GM19463 (cell line): ENCODE measurements at regions not wholly inside any gene's neighbourhood (a gene's known extent, or its start where the extent isn't known, plus 50 kb on each side); places are given as distances from the start of the nearest gene placed in this dataset.
"Not testable (repeated sequence)": the region's sequence is repeated elsewhere in the genome, so short reads cannot be mapped to it uniquely, and the experiment has no call there.

Source experiments
- ATAC-seq: cut with Tn5 transposase; IDR thresholded peaks from one replicate; pipeline ENCODE4 v1.9.1; 2021; ENCODE audit warnings: mild to moderate bottlenecking, moderate library complexity; ENCODE audit not compliant: unreplicated experiment

DNA sequence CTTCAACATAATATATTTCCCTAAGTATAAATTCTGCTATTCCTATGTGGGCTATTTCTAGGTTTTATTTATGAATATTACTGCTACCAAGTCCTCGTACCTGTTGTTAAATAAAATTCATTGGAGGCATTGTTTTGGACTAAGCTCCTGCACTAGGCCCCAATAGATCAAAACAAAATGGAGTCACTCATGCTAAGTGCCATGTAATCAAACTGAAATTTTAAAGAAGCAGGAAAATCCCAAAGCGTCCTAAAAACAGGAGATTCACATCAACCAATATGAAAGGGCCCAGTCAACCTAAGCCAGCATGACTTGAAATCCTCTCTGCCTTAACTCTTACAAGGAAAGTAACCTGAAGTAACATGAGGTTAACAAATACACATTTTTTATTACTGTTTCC lies 743.2 kb downstream of the TRAM1L1 start:
- ATAC-seq, result no peak

DNA sequence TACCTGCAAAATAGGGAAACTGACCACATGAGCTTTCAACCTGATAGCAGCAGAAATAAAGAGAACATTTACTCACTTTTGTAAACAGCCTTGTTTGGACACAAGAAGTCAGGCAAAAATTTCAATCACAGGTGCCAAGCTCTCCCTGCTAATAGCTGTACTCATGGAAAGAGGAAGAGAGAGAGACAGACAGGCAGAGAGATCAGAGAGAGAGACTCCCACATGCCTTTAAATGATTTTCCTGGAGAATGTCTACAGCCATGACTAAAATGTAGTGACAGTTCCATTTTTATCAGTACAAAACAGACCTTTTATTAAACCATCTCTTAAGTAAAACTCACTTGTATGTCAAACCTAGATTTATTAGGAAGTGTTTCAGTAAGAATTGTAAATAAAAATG lies 752.9 kb downstream of the TRAM1L1 start:
- ATAC-seq, result no peak

DNA sequence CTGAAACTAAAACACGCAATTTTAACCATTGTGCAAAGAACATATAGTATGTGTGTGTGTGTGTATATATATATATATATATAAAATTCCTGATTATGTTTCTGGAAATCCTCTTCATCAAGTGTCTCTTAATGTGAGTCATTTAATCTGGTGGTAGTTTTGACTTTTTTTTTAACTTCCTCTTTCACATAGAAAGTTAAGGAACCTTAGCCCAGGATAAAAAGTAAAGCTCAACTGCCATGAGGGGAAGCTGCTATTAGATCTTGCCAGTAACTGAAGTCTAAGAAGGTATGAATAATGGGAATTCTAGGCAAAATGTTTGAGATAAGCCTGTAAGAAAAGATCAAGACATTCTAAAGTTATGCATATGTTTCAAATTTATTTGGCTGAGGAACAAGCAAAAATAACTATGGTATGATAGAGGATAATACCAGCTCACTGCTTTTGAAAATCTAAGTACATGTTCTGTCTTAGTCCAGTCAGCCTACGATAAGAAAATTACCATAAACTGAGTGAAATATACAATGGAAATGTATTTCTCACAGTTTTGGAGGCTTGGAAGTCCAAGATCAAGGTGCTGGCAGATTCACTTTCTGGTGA lies 757.0 kb downstream of the TRAM1L1 start:
- no peak for ATAC-seq

DNA sequence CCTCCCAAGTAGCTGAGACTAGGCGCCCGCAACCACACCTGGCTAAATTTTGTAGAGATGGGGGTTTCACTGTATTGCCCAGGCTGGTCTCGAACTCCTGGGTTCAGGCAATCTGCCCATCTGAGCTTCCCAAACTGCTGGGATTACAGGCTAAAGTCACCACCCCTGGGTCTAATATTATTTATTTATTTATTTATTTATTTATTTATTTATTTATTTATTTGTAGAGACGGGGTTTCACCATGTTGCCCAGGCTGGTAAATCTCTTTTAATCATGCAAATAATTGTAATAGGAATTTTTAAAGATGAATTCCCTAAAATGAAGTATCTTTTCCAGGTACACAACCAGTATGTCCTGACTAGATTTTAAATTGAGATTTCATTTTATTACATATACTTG lies 761.8 kb downstream of the TRAM1L1 start:
- no peak for ATAC-seq

DNA sequence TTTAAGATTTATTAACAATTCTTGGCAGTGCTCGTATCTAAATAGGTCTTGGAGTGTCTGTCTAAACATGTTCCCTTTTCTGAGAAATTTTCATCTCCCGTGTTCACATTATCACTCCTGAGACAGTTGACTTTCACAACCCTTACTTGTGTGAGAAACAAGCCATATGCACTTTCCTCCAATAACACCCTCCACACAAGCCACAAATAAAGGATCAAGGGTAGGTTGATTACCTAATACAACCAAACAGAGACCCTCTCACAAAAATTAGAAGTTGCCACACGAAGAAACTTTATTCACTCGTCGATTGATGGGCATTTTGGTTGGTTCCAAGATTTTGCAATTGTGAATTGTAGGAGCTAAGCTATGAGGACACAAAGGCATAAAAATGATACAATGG lies 763.9 kb downstream of the TRAM1L1 start:
- ATAC-seq, result no peak

DNA sequence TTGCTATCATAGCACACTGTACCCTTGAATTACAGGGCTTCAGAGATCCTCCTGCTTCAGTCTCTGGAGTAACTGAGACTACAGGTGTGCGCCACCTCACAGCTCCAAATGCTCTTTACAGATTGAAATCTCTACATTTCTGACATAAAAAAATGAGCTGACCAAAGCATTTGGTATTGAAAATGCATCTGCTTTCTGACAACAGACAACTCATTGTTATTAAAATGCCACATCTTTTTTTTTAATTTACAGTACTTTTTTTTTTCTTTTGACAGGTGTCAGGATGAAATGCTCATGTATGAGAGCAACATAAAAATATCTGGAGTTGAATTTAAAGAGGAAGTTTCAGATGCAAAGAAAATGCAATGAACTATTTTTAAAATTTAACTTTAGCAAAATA lies 764.5 kb downstream of the TRAM1L1 start:
- no peak for ATAC-seq

DNA sequence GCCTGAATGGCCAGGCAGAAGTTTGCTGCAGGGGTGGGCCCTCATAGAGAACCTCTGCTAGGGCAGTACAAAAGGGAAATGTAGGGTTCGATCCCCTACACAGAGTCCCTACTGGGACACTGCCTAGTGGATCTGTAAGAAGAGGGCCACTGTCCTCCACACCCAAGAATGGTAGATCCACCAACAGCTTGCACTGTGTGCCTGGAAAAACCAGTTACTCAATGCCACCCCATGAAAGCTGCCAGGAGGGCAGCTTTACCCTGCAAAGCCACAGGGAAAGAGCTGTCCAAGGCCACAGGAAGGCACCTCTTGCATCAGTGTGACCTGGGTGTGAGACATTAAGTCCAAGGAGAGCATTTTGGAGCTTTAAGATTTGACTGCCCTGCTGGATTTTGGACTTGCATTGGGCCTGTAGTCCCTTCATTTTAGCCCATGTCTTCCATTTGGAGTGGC lies 781.6 kb downstream of the TRAM1L1 start:
- ATAC-seq, result no peak

DNA sequence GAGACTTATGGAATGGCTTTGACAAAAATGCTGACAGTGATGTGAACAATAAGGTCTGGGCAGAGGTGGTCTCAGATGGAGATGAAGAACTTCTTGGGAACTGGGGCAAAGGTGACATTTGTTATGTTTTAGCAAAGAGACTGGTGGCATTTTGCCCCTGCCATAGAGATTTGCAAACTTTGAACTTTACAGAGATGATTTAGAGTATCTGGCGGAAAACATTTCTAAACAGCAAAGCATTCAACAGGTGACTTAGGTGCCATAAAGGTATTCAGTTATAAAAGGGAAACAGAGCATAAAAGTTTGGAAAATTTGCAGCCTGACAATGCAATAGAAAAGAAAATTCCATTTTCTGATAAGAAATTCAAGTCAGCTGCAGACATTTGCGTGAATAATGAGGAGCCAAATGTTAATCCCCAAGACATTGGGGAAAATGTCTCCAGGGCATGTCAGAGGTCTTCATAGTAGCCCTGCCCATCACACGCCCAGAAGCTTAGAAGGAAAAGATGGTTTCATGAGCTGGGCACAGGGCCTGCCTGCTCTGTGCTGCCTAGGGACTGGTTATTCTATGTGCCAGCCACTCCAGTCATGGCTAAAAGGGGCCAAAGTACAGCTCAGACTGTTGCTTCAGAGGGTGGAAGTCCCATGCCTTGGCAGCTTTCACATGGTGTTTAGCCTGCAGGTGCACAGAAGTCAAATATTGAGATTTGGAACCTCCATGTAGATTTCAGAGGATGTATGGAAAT lies 782.2 kb downstream of the TRAM1L1 start:
- ATAC-seq, result no peak

DNA sequence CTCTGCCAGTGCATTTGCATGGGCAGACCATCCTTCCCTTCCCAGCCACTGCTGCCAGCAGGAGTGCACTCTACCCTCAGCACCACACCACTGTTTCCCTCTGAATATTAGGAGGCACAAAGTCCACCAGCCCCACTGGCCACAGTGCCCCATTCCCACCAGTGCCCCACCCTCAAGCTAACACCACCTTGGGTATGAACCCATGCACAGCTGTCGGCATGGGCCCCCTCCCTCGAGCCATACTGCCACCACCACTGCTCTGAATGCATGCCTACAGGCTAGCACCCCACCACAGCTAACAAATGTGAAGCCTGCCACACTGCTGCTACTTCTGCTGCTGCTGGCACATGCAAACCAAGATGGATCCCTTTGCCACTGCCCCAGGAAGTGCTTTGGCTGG lies 810.4 kb downstream of the TRAM1L1 start:
- no peak for ATAC-seq

DNA sequence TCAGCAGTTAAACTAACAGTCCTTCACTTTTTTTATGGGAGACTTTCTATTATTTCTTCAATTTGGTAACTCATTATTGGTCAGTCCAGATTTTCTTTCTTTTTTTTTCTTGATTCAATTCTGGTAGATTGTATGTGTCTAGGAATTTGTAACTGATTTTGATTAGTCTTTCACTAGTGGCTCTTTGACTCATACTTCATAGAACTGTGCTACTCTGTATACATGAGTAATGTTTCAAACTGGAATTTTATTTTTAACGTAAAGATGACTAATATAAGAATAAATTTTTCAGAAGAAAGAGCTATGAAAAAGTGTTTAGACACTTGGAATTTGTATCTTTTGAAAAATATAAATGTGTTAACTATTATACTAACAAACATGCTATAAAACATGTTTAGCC lies 813.0 kb downstream of the TRAM1L1 start:
- no peak for ATAC-seq

DNA sequence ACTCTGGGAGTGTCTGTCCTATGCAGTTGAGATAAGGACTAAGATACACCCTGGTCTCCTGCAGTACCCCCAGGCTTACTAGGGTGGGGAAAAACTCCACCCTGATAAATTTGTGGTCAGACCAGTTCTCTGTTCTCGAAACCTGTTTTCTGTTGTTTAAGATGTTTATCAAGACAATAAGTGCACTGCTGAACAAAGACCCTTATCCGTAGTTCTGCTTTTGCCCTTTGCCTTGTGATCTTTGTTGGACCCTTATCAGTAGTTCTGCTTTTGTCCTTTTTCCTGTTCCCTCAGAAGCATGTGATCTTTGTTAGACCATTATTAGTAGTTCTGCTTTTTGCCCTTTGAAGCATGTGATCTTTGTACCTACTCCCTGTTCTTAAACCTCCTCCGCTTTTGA lies 824.4 kb downstream of the TRAM1L1 start:
- not testable (repeated sequence) for ATAC-seq

DNA sequence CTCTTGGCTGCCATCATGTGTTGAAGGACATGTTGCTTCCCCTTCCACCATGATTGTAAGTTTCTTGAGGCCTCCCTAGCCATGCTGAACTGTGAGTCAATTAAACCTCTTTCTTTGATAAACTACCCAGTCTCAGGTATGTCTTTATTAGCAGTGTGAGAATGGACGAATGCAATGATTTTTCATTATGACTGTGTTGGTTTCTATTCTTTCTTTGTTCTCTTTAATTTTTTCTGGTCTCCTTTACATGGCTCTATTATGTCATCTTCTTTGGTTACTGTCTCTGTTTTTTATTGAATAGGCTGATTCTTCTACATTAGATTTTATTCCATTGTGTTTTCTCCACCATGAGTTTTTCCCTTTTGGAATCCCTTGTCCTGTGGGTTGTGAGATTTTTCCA lies 840.6 kb downstream of the TRAM1L1 start:
- ATAC-seq, result no peak

DNA sequence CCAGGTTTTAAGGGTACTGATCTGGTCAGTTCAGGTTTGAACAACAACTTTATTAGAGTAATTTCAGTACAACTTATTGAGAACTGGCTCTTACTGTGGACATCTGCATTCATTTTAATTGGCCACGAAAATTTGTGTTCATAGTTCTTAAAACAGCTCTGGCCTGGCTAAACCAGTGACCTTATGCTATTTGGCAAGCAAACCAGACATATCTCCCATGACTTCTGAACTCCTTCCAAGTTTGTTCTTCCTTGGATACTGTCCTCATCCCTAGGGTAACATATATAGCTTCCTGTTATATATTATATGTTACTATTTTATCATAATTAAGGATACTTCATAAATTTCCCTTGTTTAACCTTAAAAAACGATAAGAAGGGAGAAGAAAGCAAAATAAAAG lies 841.9 kb downstream of the TRAM1L1 start:
- ATAC-seq, result no peak

DNA sequence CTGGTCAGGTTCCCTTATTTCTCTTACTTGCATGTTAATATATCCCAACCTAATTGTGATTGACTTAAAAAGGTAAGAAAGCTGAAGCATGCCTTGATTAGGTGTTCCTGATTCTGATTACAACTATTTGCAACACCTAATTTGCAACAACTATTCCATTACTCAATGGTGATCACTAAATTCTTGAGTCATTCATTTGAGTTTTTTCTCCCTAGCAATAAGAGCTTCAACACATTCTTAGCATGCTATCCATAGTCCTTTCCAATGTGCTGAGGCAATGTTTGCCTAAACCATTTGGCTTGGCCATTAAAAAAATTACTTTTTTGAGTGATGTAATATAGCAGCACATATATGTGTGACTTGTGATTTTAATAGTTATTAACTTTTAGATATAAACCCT lies 851.4 kb downstream of the TRAM1L1 start:
- no peak for ATAC-seq

DNA sequence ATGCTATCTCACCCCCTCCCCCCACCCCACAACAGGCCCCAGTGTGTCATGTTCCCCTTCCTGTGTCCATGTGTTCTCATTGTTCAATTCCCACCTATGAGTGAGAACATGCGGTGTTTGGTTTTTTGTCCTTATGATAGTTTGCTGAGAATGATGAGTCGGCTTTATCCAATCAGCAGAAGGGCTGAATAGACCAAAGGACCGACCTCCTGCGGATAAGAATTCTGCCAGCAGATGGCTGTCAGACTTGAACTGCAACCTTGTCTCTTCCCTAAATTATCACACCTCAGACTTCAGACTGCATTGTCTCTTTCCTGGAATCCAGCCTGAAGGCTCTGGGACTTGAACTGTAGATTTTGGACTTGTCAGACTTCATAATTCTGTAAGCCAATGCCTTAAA lies 853.4 kb downstream of the TRAM1L1 start:
- not testable (repeated sequence) for ATAC-seq

DNA sequence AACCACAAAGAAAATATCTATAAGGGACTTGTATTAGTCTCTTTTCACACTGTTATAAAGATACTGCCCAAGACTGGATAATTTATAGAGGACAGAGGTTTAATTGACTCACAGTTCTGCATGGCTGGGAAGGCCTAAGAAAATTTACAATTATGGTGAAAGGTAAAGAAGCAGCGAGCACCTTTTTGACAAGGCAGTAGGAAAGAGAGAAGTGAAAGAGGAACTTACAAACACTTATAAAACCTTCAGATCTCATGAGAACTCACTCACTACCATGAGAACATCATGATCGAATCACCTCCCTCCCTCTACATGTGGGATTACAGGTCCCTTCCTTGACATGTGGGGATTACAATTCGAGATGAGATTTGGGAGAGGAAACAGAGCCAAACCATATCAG lies 856.0 kb downstream of the TRAM1L1 start:
- no peak for ATAC-seq

DNA sequence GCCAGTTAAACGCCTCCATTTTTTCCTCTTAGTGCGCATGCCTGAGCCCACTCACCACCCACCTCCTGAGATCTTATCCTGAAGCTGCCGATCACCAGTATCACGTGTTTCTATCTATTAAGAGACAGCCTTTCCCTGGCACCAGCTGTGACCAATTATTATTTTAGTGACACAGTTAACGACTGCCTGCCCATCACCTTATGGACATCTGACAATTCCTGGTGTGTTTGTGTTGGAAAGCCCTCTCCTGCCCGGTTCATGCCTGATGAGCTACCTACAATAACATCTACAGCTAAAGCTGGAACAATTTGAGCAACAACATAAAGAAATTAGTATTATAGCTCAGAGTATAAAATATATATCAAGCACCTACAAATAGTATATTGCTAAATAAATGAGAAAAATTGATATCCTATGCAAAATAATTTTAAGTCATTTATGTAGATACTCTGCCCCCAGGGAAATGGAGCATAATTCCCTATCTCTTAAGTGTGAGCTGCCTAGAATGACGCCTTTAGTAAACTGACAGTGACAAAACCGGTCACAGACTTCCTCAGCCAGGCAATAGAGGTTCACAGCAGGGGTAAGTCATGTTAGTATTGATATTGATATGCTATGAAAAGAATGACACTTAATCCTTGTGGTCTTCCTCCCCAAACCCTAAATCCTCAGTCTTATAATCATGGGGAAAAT lies 862.2 kb downstream of the TRAM1L1 start:
- ATAC-seq, result no peak

DNA sequence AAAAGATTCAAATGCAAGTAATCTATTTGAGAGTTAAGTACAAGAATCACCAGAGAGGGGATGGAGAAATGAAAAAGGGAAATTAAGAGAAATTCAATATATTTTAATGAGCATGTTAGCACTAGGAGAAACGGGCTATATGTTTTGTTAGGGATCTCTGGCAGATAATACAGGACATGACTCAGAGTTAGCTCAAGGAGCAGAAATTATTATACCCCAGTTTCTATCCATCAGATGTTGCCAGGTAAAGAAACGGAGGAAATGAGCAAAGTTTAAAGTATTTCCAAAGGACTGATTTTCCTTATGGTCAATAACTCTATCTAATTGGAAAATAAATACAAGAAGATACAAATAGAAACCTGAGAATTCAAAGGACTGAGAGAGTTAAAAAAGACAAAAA lies 867.6 kb downstream of the TRAM1L1 start:
- no peak for ATAC-seq

DNA sequence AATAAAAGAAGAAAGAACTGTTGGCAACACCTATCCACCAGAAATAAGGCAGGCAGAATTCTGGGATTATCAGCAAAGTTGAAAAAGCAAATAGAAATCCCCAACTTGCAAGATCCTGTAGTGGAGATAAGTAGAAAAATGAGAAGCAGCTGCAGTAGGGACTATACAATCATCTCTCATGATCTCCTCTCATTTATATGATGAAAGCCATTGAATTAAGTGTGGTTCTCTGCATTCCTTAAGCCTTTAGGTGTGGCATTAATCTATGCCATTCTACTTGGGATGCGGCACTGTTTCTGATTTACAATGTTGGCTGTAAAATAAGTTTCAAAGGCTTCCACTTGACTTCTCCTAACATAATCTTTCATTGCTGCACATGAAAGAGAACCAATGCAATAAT lies 869.8 kb downstream of the TRAM1L1 start:
- ATAC-seq, result no peak

DNA sequence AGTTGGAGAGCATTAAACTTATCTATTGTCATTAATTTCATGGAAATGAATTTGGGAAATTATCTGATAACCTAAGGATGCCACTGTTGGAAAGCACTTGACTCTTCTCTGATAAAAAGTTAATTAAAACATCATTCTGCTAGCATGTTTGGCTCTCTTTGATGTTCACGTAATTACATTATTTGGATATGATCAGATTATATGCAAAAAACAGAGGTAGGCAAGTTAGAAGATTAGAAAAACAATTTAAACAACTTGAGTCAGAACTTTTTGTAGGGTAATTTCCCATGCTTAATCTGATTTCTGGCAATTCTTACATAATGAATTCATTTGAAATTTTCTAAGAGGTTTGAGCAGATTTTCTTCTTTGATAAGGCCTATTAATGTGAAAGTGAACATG lies 882.9 kb downstream of the TRAM1L1 start:
- ATAC-seq, result no peak

DNA sequence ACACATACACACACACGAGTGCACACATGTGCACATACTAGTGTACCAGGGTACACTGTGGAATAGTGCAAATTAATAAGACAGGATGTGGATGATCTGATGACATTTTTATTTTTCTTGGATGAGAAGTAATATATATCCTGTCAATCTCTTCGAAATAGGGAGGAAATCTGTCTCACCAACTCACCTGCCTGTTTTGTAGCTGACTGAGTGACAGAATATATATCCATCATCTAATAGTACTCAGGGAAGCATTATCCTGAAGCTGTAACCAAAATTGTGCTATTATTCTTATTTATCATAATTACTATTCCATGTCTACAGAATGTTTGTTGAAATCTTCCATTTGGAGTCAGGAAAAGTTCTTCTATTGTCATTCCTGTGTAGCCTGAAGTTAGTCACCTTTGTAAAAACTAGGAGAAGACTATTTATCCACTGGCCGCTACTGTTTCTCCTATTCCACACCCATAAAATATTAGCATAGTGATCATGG lies 888.0 kb downstream of the TRAM1L1 start:
- ATAC-seq, result no peak

DNA sequence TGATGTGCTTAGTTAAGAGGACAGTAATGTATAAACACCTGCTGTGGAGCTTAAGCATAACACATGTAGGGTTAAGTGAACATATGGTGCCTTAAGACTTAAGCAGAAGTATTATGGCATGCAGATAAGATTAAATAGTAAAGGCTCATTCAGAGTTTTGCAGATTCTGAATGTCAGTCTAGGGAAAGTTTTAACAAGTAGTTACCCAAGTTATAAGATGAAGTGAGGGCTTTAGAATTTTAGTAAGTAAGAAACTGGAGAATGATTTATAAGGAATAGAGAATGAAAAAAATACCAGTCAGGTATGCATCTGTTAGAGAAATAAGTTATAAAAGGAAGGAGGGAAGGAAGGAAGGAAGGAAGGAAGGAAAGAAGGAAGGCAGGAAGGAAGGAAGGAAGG lies 902.1 kb downstream of the TRAM1L1 start:
- ATAC-seq, result no peak
